ENCODE measurements at regions not wholly inside any gene's neighbourhood (a gene's known extent, or its start where the extent isn't known, plus 50 kb on each side); places are given as distances from the start of the nearest gene placed in this dataset.

- no peak for TF ChIP-seq CTCF (IDR thresholded peaks at IDR 0.05)
- TF ChIP-seq EP300 (IDR thresholded peaks at IDR 0.05; ENCODE audit: low read depth): no peak
Observed at GRCh38 chr9:105858006-105858690, 163.8 kb downstream of the TMEM38B start.
